ENCODE measurements at regions not wholly inside any gene's neighbourhood (a gene's known extent, or its start where the extent isn't known, plus 50 kb on each side); places are given as distances from the start of the nearest gene placed in this dataset.
A peak's percentile ranks its signal among the peaks of the same experiment; 100 is the strongest.

DNA sequence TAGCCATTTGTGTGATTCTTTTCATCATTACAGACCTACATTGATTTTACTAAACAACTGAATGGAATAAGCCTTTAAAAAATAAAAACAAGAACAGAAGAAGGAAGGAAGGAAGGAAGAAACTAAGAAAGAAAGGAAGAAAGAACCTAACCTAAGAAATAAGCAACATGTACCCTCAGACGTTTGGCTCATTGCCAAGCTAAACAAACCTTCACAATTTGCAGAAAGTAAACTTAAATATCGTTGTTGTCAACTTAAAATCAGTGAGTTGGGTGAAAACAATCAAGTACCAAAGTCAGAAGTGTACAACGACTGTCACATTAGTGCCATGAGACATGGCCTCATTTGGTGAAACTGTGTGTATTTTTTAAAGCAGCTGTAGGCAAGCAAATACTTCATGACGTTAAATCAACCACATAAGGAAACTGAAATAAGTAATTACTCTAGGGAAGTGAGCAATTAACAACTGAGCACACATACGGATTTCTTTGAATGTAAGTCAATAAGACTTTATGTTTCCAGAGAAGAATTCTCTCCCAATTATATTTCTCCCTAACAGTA is 313.1 kb upstream of the TMPRSS15 start:
- TF ChIP-seq CTCF (IDR thresholded peaks at IDR 0.05; ENCODE audit: extremely low read depth in 1 of 2, insufficient read depth in 1 of 2, low read depth in 1 of 2, low read length in 2 of 2) (no peak), GATA2 (IDR thresholded peaks at IDR 0.05; ENCODE audit: insufficient read depth, insufficient read length, low read depth, low read length) (no peak), EZH2 (IDR thresholded peaks at IDR 0.05; ENCODE audit: borderline replicate concordance, low read depth, low read length, severe bottlenecking) (no peak), MAX (IDR thresholded peaks at IDR 0.05; ENCODE audit: insufficient read depth, insufficient read length) (no peak), FOS (IDR thresholded peaks at IDR 0.05; ENCODE audit: borderline replicate concordance, insufficient read depth, low read length) (no peak), JUN (IDR thresholded peaks at IDR 0.05; ENCODE audit: borderline replicate concordance, insufficient read depth, insufficient read length, low read depth) (no peak), MYC (IDR thresholded peaks at IDR 0.05; ENCODE audit: low read depth, low read length) (no peak), POLR2AphosphoS5 (IDR thresholded peaks at IDR 0.05; ENCODE audit: insufficient read depth, low read depth, low read length) (no peak), POLR2A (IDR thresholded peaks at IDR 0.05; ENCODE audit: low read depth, low read length) (no peak)
- no peaks in the 10 kb centered on the region for H3K9me3 ChIP-seq (replicated peaks; ENCODE audit: control insufficient read depth, insufficient read depth, low read length)
- no peaks in the 10 kb centered on the region for H3K27me3 ChIP-seq (ENCODE audit: control insufficient read depth in 2 of 2, insufficient read depth in 2 of 2, low read length in 2 of 2)
- intact Hi-C loops (cut with micrococcal nuclease): loop anchor here (10.0 kb wide), 1 partner anchor 192 kb away; no protein-coding TSS in a partner anchor
- DNase-seq (ENCODE audit: low read depth, low spot score): peak; percentile 54
- H3K36me3 ChIP-seq (ENCODE audit: control insufficient read depth in 2 of 2, extremely low read depth in 1 of 2, insufficient read depth in 2 of 2, low read length in 2 of 2): no peaks in the 10 kb centered on the region
- no TSS peak for BruUV-seq (replicated peaks)
- H3K4me2 ChIP-seq (ENCODE audit: insufficient read depth, low read length): peak overlapping the region; percentile 24
- POLR2A ChIA-PET: no interaction called here
- FAIRE-seq: no peak
- H3K4me1 ChIP-seq (ENCODE audit: control insufficient read depth, extremely low read depth, insufficient read depth, low read length): peaks cover 4% of the 10 kb centered on the region
- no peaks in the 10 kb centered on the region for H4K20me1 ChIP-seq (replicated peaks; ENCODE audit: control insufficient read depth, extremely low read depth, insufficient read depth, low read length)
- no peaks in the 10 kb centered on the region for H3K79me2 ChIP-seq (ENCODE audit: control insufficient read depth, insufficient read depth, low read length)
- no peak overlapping the region for H3K4me3 ChIP-seq (replicated peaks in 1 of 3; ENCODE audit: insufficient read depth in 1 of 3, low read depth in 1 of 3, low read length in 3 of 3)
- peak overlapping the region; percentile 26 for H2AFZ ChIP-seq (ENCODE audit: low read depth, low read length)
- CTCF ChIA-PET: no interaction called here
- H3K9me1 ChIP-seq (replicated peaks; ENCODE audit: control insufficient read depth, extremely low read depth, insufficient read depth, low read length): no peaks in the 10 kb centered on the region
- no peak overlapping the region for H3K9ac ChIP-seq (replicated peaks; ENCODE audit: extremely low read depth, insufficient read depth, low read length)
- dilution Hi-C loops (cut with MboI; ENCODE audit: extremely low pct_ligation_motif_present, low sequenced_read_pairs): no loop called here
- no peak overlapping the region for H3K27ac ChIP-seq (ENCODE audit: insufficient read depth, low read depth, low read length)

All from endothelial cell of umbilical vein (primary cell).